ENCODE measurements at regions not wholly inside any gene's neighbourhood (a gene's known extent, or its start where the extent isn't known, plus 50 kb on each side); places are given as distances from the start of the nearest gene placed in this dataset.

DNA sequence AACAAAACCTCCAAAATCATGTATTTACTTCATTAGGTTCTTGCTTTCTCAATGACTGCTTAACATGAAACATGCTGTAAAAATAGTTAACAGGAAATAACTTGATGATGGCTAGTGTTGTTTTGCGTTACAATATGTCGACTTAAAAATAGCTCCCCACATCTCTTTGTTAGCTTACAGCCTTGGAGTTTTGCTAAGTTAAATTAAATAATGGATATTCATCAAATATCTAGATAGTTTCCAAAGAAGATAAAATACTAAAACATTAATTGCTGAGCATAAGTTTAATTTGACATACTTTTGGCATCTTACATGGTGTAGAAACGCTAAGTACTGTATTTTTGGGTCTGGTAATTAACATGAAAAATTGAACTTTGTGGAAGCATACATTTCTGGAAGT is 500.6 kb upstream of the NOVA1 start:
- TF ChIP-seq, protein P1, sequence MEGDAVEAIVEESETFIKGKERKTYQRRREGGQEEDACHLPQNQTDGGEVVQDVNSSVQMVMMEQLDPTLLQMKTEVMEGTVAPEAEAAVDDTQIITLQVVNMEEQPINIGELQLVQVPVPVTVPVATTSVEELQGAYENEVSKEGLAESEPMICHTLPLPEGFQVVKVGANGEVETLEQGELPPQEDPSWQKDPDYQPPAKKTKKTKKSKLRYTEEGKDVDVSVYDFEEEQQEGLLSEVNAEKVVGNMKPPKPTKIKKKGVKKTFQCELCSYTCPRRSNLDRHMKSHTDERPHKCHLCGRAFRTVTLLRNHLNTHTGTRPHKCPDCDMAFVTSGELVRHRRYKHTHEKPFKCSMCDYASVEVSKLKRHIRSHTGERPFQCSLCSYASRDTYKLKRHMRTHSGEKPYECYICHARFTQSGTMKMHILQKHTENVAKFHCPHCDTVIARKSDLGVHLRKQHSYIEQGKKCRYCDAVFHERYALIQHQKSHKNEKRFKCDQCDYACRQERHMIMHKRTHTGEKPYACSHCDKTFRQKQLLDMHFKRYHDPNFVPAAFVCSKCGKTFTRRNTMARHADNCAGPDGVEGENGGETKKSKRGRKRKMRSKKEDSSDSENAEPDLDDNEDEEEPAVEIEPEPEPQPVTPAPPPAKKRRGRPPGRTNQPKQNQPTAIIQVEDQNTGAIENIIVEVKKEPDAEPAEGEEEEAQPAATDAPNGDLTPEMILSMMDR (IDR thresholded peaks at IDR 0.05): no peak
- TF ChIP-seq POLR2AphosphoS5 (IDR thresholded peaks at IDR 0.05): no peak
